Right lobe of liver (tissue), 4 donors: ENCODE measurements at regions not wholly inside any gene's neighbourhood (a gene's known extent, or its start where the extent isn't known, plus 50 kb on each side); places are given as distances from the start of the nearest gene placed in this dataset.

Source experiments
- CTCF ChIP-seq, 4 donors: fragments of 200-600 bp in 3 of 4; fragments of 450-650 bp in 1 of 4; IDR thresholded peaks; one replicate each; pipeline versions ENCODE4 v1.5.1 to v1.8.0; 2016 to 2022; ENCODE audit warnings: antibody characterized with exemption in 4 of 4, mild to moderate bottlenecking in 2 of 4
- POLR2A ChIP-seq: fragments of 450-650 bp; IDR thresholded peaks from one replicate; pipeline ENCODE4 v1.6.1; 2017; ENCODE audit warnings: antibody characterized with exemption, mild to moderate bottlenecking
- donor health status: DM: no; HTN: no; CAD: no.
- donor health status: DM: no; HTN: no; CAD: no.
- donor health status: DM: no; HTN: yes; CAD: no.

GRCh38 chr7:156000601-156001396, 188.5 kb upstream of the SHH start:
- TF ChIP-seq CTCF (IDR thresholded peaks at IDR 0.05) = no peak
- no peak for TF ChIP-seq POLR2A
